ENCODE measurements at regions not wholly inside any gene's neighbourhood (a gene's known extent, or its start where the extent isn't known, plus 50 kb on each side); places are given as distances from the start of the nearest gene placed in this dataset.

- TF ChIP-seq EP300 (IDR thresholded peaks at IDR 0.05; ENCODE audit: borderline replicate concordance in 1 of 2, low read depth in 1 of 2, low read length in 1 of 2) (no peak), FOXM1 (IDR thresholded peaks at IDR 0.05; ENCODE audit: low read depth) (no peak), RFX5 (IDR thresholded peaks at IDR 0.05; ENCODE audit: low read length) (no peak)
These were observed 1650.6 kb upstream of the IGFBP7 start for GRCh38 chr4:58760737-58761136.

Measured in SK-N-SH (cell line).